Karpas-422 (cell line): ENCODE measurements at regions not wholly inside any gene's neighbourhood (a gene's known extent, or its start where the extent isn't known, plus 50 kb on each side); places are given as distances from the start of the nearest gene placed in this dataset.
"Not testable (repeated sequence)": the region's sequence is repeated elsewhere in the genome, so short reads cannot be mapped to it uniquely, and the experiment has no call there.

Experiments
- DNase-seq: peaks from one replicate; pipeline ENCODE4 v3.0.0-alpha.2; 2015
- H2AFZ ChIP-seq: fragments of 200-600 bp; sonication (generic); 2 replicates; pipeline ENCODE4 v1.6.1; 2014; ENCODE audit warnings: antibody characterized with exemption, low read length, mixed read lengths
- H3K27ac ChIP-seq: fragments of 200-600 bp; sonication (generic); 2 replicates; pipeline ENCODE4 v1.5.1; 2014; ENCODE audit warnings: mild to moderate bottlenecking, low read length, moderate library complexity
- H3K27me3 ChIP-seq: fragments of 200-600 bp; sonication (generic); 2 replicates; pipeline ENCODE4 v1.6.1; 2014; ENCODE audit warnings: low read length, mixed read lengths
- H3K36me3 ChIP-seq: fragments of 200-600 bp; sonication (generic); 2 replicates; pipeline ENCODE4 v1.6.1; 2014; ENCODE audit warnings: low read length, mixed read lengths; ENCODE audit not compliant: insufficient read depth
- H3K4me1 ChIP-seq: fragments of 200-600 bp; sonication (generic); 2 replicates; pipeline ENCODE4 v1.6.1; 2014; ENCODE audit warnings: mild to moderate bottlenecking, low read length, mixed read lengths
- H3K4me2 ChIP-seq: fragments of 200-600 bp; sonication (generic); 2 replicates; pipeline ENCODE4 v1.6.1; 2014; ENCODE audit warnings: low read length, low read depth, mild to moderate bottlenecking; ENCODE audit not compliant: poor library complexity, severe bottlenecking
- H3K4me3 ChIP-seq: fragments of 200-600 bp; sonication (generic); 2 replicates; pipeline ENCODE4 v1.5.1; 2014; ENCODE audit warnings: mild to moderate bottlenecking, antibody characterized with exemption, low read length, mixed read lengths
- H3K79me2 ChIP-seq: fragments of 200-600 bp; sonication (generic); 2 replicates; pipeline ENCODE4 v1.6.1; 2014; ENCODE audit warnings: mild to moderate bottlenecking, low read length, mixed read lengths
- H3K9ac ChIP-seq: fragments of 200-600 bp; sonication (generic); 2 replicates; pipeline ENCODE4 v1.6.0; 2014; ENCODE audit warnings: low read length
- H3K9me2 ChIP-seq: fragments of 200-600 bp; sonication (generic), shearing (Covaris generic); replicated peaks from 2 replicates; pipeline ENCODE4 v1.6.0; 2014; ENCODE audit warnings: mild to moderate bottlenecking, low read length, moderate library complexity; ENCODE audit not compliant: insufficient read depth
- H3K9me3 ChIP-seq: fragments of 300-700, 200-600 bp; sonication (generic); 2 replicates; pipeline ENCODE4 v1.6.1; 2014; ENCODE audit warnings: low read length, mixed read lengths
- H4K20me1 ChIP-seq: fragments of 200-600 bp; sonication (generic); 2 replicates; pipeline ENCODE4 v1.6.1; 2014; ENCODE audit warnings: mild to moderate bottlenecking, antibody characterized with exemption, low read length, low read depth; ENCODE audit not compliant: insufficient read depth

DNA sequence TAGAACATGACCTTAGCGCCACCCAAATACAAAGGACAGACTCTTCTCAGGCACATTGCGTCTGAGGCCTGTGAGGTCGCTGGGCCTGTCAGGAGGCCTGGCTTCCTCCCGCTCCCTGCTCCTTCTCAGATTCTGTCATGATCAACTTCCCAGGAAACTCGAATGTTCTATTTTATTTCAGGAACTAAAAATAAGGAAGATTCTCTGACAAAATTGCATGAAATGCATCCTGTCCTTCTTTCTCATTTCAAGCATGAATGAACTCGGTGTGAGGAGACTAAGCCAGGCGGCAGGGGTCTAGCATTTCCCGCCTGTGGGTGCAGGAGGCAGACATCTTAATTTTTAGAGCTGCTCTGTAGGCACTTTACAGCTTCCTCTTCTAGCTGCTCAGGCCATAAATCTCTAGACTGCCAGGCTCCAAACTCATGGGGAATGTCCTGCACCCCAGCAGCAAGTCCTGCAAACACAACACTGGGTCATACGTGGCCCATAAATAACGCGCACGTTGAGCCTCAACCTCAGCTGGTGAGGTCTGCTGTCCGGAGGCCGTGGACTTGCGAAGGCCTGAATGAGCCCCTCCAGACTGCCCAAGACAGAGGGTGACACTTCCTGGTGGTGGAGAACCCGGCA lies 109.7 kb upstream of the ZNF236 start:
- Histone ChIP-seq H3K4me3 (no peak overlapping the region), H3K27me3 (no peaks in the 10 kb centered on the region), H3K4me2 (no peak overlapping the region), H3K9me3 (no peaks in the 10 kb centered on the region), H4K20me1 (no peaks in the 10 kb centered on the region), H3K79me2 (no peaks in the 10 kb centered on the region), H3K36me3 (no peaks in the 10 kb centered on the region), H2AFZ (no peak overlapping the region), H3K27ac (no peak overlapping the region), H3K9ac (no peak overlapping the region), H3K9me2 (no peaks in the 10 kb centered on the region), H3K4me1 (no peaks in the 10 kb centered on the region)
- DNase-seq, result no peak

DNA sequence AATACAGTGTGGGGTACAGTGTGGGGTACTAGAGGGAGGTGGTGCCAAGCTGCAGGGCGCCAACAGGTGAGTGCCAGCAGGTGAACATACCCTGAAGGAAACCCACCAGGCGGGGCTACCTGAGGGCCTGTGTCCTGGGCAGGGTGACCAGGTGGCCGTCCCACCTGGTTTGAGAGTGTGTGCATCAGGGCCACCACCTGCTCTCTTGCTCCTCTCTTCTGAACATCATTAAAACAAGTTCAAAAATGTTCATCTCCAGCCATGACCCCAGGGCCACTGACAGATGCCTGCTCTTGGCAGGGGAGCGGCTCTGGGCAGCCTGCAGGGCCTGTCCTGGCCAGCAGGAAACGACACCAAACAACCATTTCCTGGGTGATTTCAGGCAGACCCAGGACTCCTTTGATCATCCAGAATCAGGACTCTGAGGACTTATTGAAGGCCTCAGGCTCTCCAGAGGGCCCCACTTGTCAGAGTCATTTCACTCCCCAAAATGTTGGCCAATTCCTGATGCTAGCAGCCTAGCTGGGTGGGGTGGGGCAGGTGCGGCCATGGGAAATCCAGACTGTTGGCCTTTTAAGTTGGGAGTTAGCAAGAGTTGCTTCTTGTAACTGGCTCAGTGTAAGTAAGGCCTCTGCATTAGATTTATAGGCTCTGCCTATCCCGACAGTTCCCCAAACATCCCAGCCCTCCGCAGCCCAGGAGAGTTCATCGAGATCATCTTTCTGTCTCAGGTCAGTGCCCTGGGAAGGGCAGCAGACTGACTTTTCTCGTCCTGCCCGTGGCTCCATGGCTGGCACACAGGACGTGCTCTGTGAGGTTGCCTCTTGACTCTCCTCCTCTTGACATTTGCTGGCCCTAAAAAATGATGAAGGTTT lies 111.5 kb upstream of the ZNF236 start:
- Histone ChIP-seq H3K79me2 (no peaks in the 10 kb centered on the region), H3K4me2 (no peak overlapping the region), H3K4me3 (no peak overlapping the region), H3K27ac (no peak overlapping the region), H3K9me2 (no peaks in the 10 kb centered on the region), H3K36me3 (no peaks in the 10 kb centered on the region), H3K4me1 (no peaks in the 10 kb centered on the region), H4K20me1 (no peaks in the 10 kb centered on the region), H3K9ac (no peak overlapping the region), H3K27me3 (no peaks in the 10 kb centered on the region), H3K9me3 (no peaks in the 10 kb centered on the region), H2AFZ (no peak overlapping the region)
- no peak for DNase-seq

- Histone ChIP-seq H3K4me3 (no peak overlapping the region), H3K36me3 (no peaks in the 10 kb centered on the region), H3K9me2 (no peaks in the 10 kb centered on the region), H3K27me3 (no peaks in the 10 kb centered on the region), H3K9me3 (no peaks in the 10 kb centered on the region), H4K20me1 (no peaks in the 10 kb centered on the region), H3K4me2 (peak overlapping the region; percentile 5), H3K79me2 (no peaks in the 10 kb centered on the region), H2AFZ (0 out of 2 replicates have a peak overlapping the region, but pooled peaks have one; percentile 30), H3K9ac (no peak overlapping the region), H3K4me1 (no peaks in the 10 kb centered on the region), H3K27ac (no peak overlapping the region)
- DNase-seq, result peak; percentile 93
Measured at GRCh38 chr18:76709659-76710645, 112.4 kb upstream of the ZNF236 start.

GRCh38 chr18:76708722-76709353 lies 113.5 kb upstream of the ZNF236 start:
- H3K9me3 ChIP-seq, result no peaks in the 10 kb centered on the region
- no peaks in the 10 kb centered on the region for H3K27me3 ChIP-seq
- no peak overlapping the region for H3K4me3 ChIP-seq
- no peaks in the 10 kb centered on the region for H3K4me1 ChIP-seq
- no peaks in the 10 kb centered on the region for H3K9me2 ChIP-seq
- H4K20me1 ChIP-seq, result no peaks in the 10 kb centered on the region
- DNase-seq, result no peak
- H2AFZ ChIP-seq, result no peak overlapping the region
- H3K79me2 ChIP-seq, result no peaks in the 10 kb centered on the region
- no peak overlapping the region for H3K27ac ChIP-seq
- no peak overlapping the region for H3K9ac ChIP-seq
- no peaks in the 10 kb centered on the region for H3K36me3 ChIP-seq
- no peak overlapping the region for H3K4me2 ChIP-seq

DNA sequence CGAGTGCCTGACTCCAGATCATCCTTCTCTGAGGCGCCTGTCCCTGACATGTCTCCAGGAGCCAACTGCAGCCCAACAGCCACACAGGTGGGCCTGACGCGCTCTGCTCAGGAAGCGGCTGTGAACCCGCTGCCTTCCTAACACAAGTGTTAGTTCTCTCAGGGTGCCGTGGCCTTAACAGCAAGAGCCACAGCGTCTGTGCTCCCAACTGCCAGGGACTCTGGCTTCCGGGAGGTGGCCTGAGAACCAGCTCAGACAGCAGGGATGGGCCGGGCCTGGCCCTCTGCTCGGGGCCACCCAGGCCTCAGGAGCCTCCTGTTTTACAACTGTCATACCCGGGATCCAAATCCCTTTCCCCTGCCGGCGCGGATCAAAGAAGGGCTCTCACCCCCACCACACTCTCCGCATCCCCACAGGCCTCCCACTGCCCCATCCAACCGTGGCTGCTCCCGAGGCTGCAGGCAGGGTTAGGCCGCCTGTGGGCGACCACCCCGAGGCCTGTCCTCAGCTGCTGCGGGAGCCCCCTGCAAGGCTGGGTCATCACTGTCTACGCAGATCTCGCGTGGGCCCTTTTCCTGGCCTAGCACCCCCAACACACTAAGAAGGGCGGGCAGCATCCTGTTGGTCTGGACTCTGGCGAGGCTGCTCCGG lies 114.2 kb upstream of the ZNF236 start:
- no peaks in the 10 kb centered on the region for H3K79me2 ChIP-seq
- H3K9me2 ChIP-seq, result no peaks in the 10 kb centered on the region
- no peaks in the 10 kb centered on the region for H3K27me3 ChIP-seq

DNA sequence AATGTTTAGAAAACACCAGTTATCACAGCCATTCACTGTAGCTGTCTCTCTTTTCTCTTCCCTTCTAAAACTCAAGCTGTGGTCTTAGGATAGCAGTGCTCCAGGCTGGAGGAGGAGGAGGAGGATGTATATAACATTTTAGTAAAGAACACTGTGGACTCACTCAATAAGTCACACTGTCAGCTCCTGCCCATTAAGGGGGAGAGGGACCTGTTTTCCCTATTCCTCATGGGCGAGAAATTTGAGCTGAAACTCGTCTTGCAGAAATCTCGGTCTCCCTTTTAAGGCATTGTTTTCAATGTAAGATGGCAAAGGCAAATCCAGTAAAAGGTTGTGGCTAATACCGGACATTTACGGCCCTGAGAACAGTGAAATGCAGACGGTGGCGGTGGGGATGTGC lies 114.8 kb upstream of the ZNF236 start:
- DNase-seq, result no peak
- Histone ChIP-seq H3K9ac (no peak overlapping the region), H3K79me2 (no peaks in the 10 kb centered on the region), H3K36me3 (no peaks in the 10 kb centered on the region), H2AFZ (no peak overlapping the region), H3K4me2 (no peak overlapping the region), H4K20me1 (no peaks in the 10 kb centered on the region), H3K27ac (no peak overlapping the region), H3K9me3 (no peaks in the 10 kb centered on the region), H3K4me1 (no peaks in the 10 kb centered on the region), H3K9me2 (no peaks in the 10 kb centered on the region), H3K4me3 (no peak overlapping the region), H3K27me3 (no peaks in the 10 kb centered on the region)

More for the DNA sequence above, 114.2 kb upstream of the ZNF236 start:
- H3K4me2 ChIP-seq, result no peak overlapping the region
- H3K9me3 ChIP-seq, result no peaks in the 10 kb centered on the region
- no peak overlapping the region for H3K9ac ChIP-seq
- no peak overlapping the region for H3K27ac ChIP-seq
- no peak for DNase-seq
- H3K4me1 ChIP-seq, result no peaks in the 10 kb centered on the region
- no peak overlapping the region for H3K4me3 ChIP-seq
- H2AFZ ChIP-seq, result no peak overlapping the region
- no peaks in the 10 kb centered on the region for H4K20me1 ChIP-seq
- H3K36me3 ChIP-seq, result no peaks in the 10 kb centered on the region

DNA sequence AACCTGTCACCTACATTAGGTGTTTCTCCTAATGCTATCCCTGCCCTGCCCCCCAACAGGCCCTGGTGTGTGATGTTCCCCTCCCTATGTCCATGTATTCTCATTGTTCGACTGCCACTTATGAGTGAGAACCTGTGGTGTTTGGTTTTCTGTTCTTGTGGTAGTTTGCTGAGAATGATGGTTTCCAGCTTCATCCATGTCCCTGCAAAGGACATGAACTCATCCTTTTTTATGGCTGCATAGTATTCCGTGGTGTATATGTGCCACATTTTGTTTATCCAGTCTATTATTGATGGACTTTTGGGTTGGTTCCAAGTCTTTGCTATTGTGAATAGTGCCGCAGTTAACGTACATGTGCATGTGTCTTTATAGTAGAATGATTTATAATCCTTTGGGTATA lies 117.8 kb upstream of the ZNF236 start:
- not testable (repeated sequence) for H3K79me2 ChIP-seq, H3K9ac ChIP-seq, H3K4me1 ChIP-seq, H3K27me3 ChIP-seq, H3K9me2 ChIP-seq, H3K4me2 ChIP-seq, DNase-seq, H3K27ac ChIP-seq, H3K4me3 ChIP-seq, H3K9me3 ChIP-seq, H4K20me1 ChIP-seq, H3K36me3 ChIP-seq, H2AFZ ChIP-seq
